Gastroesophageal sphincter (tissue), 3 donors: ENCODE measurements at regions not wholly inside any gene's neighbourhood (a gene's known extent, or its start where the extent isn't known, plus 50 kb on each side); places are given as distances from the start of the nearest gene placed in this dataset.

Source experiments
- EP300 ChIP-seq: sonication (generic); formaldehyde crosslinking; IDR thresholded peaks from one replicate; pipeline ENCODE4 v1.6.1; 2017; ENCODE audit warnings: antibody characterized with exemption, mild to moderate bottlenecking
- POLR2A ChIP-seq, 2 donors: fragments of 450-650 bp; IDR thresholded peaks; one replicate each; pipeline ENCODE4 v1.6.1; 2017; ENCODE audit warnings: antibody characterized with exemption in 2 of 2, mild to moderate bottlenecking in 2 of 2, moderate library complexity in 1 of 2
- TF ChIP-seq, protein P1 (sequence below), 4 experiments: fragments of 200-600 bp in 2 of 4; fragments of 450-650 bp in 2 of 4; sonication (generic) in 1 of 4; IDR thresholded peaks; one replicate each; pipeline ENCODE4 v1.5.1; 2017 to 2019; ENCODE audit warnings: antibody characterized with exemption in 4 of 4, mild to moderate bottlenecking in 2 of 4, moderate library complexity in 2 of 4

DNA sequence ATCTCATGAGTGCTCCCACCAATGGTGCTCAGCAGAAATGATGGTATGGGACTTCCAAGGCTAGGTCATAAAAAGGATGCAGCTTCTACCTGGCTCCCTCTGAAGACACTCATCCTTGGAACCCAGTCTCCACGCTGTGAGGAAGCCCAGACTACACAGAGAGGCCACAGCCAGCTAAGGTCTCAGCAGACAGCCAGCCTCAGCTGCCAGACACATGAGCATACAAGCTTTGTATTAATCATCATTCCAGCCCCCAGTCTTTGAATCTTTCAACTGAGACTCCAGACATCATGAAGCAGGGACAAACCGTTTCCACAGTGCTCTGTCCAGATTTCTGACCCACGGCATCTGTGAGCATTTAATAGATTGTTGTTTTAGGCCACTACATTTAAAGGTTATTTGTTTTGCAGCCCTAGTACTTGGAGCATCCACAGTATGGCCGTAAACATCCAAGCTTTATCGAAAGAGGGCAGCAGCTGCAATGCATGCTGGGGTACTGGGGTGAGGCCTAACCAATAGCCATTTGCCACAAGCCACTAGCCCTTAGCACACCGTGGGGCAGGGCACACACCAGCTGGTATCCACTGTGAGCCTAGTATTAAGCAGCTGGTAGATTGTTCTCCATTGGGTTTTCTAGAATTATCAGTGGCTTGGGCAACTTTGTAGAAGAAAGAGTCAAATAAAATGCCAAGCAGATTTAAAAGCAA is 449.1 kb downstream of the BCOR start:
- TF ChIP-seq POLR2A (IDR thresholded peaks at IDR 0.05) (no peak), EP300 (no peak)
- TF ChIP-seq, protein P1, sequence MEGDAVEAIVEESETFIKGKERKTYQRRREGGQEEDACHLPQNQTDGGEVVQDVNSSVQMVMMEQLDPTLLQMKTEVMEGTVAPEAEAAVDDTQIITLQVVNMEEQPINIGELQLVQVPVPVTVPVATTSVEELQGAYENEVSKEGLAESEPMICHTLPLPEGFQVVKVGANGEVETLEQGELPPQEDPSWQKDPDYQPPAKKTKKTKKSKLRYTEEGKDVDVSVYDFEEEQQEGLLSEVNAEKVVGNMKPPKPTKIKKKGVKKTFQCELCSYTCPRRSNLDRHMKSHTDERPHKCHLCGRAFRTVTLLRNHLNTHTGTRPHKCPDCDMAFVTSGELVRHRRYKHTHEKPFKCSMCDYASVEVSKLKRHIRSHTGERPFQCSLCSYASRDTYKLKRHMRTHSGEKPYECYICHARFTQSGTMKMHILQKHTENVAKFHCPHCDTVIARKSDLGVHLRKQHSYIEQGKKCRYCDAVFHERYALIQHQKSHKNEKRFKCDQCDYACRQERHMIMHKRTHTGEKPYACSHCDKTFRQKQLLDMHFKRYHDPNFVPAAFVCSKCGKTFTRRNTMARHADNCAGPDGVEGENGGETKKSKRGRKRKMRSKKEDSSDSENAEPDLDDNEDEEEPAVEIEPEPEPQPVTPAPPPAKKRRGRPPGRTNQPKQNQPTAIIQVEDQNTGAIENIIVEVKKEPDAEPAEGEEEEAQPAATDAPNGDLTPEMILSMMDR (IDR thresholded peaks at IDR 0.05), result no peak
